ENCODE measurements at regions not wholly inside any gene's neighbourhood (a gene's known extent, or its start where the extent isn't known, plus 50 kb on each side); places are given as distances from the start of the nearest gene placed in this dataset.

DNA sequence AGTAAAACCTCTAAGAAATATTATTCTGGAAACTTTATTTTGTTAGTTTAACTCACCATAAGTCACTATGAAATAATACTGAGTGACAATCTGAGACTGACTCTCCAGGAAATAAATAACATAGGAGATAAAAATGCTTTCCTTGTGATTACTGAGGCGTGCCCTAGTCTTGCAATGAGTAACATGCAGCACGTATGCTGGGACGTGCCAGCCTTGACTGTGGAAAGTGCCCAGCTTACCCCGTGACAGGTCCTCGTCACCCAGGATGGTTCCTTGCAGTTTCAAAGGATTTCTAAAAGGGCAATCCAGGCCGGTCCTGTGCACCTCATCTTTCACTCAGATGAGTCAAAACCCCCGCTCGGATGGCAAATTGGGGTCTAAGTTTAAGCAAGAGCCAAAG lies 720.8 kb upstream of the ADAMTS16 start:
- no peak for TF ChIP-seq POLR2A (IDR thresholded peaks at IDR 0.05)
- TF ChIP-seq, protein P1, sequence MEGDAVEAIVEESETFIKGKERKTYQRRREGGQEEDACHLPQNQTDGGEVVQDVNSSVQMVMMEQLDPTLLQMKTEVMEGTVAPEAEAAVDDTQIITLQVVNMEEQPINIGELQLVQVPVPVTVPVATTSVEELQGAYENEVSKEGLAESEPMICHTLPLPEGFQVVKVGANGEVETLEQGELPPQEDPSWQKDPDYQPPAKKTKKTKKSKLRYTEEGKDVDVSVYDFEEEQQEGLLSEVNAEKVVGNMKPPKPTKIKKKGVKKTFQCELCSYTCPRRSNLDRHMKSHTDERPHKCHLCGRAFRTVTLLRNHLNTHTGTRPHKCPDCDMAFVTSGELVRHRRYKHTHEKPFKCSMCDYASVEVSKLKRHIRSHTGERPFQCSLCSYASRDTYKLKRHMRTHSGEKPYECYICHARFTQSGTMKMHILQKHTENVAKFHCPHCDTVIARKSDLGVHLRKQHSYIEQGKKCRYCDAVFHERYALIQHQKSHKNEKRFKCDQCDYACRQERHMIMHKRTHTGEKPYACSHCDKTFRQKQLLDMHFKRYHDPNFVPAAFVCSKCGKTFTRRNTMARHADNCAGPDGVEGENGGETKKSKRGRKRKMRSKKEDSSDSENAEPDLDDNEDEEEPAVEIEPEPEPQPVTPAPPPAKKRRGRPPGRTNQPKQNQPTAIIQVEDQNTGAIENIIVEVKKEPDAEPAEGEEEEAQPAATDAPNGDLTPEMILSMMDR (IDR thresholded peaks at IDR 0.05) = no peak
- TF ChIP-seq EP300 (IDR thresholded peaks at IDR 0.05) = no peak

Data from ovary (tissue), 3 donors.